ENCODE measurements at regions not wholly inside any gene's neighbourhood (a gene's known extent, or its start where the extent isn't known, plus 50 kb on each side); places are given as distances from the start of the nearest gene placed in this dataset.

DNA sequence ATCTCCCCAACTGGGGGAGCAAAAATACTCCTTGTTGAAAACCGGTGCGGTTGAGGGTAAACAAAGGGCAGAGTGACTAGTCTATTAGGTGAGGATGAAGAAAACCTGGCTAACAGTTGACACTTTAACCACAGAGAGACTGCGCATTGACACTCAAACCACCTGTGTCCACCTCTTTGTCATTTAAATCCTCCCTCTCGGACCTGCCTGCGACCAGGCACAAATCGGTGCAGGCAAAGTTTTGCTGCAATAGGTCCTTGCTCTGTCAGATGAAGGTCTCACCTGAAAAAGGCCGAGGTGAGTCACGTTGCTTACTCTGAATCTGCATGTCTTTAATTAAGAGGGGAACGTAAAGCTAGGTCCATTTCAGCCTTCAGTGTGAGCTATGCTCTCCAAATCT is 494.1 kb upstream of the DPPA4 start:
- no TSS peak for BruUV-seq (replicated peaks)

DNA sequence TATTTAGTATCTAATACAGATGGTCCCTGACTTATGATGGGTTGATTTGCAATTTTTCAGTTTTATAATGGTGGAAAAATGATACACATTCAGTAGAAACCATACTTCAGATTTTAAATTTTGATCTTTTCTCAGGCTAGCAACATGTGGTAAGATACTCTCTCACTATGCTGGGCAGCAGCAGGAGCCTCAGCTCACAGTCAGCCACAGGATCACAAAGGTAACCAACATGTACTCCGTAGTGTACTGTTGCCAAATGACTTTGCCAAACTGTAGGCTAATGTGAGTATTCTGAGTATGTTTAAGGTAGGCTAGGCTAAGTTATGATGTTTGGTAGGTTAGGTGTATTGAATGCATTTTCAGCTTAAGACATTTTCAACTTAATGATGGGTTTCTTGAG is 498.6 kb upstream of the DPPA4 start:
- DNase-seq (ENCODE audit: low read depth, low spot score) (no peak), ATAC-seq (no peak), FAIRE-seq (no peak)
- no peaks in the 10 kb centered on the region for H4K20me1 ChIP-seq (ENCODE audit: control insufficient read depth, insufficient read depth)
- no peaks in the 10 kb centered on the region for H3K9me3 ChIP-seq (replicated peaks; ENCODE audit: control insufficient read depth, insufficient read depth, low read length)
- in situ Hi-C loops (cut with MboI), result no loop called here
- ChIA-PET RAD21 (ENCODE audit: unreplicated experiment) (no interaction called here), SMC1A (ENCODE audit: uncharacterized antibody, unreplicated experiment) (no interaction called here), CTCF (no interaction called here), POLR2A (no interaction called here)
- BruUV-seq (replicated peaks), result no TSS peak
- H3K4me1 ChIP-seq (ENCODE audit: control insufficient read depth, insufficient read depth, low read length), result no peaks in the 10 kb centered on the region
- TF ChIP-seq, protein P1, sequence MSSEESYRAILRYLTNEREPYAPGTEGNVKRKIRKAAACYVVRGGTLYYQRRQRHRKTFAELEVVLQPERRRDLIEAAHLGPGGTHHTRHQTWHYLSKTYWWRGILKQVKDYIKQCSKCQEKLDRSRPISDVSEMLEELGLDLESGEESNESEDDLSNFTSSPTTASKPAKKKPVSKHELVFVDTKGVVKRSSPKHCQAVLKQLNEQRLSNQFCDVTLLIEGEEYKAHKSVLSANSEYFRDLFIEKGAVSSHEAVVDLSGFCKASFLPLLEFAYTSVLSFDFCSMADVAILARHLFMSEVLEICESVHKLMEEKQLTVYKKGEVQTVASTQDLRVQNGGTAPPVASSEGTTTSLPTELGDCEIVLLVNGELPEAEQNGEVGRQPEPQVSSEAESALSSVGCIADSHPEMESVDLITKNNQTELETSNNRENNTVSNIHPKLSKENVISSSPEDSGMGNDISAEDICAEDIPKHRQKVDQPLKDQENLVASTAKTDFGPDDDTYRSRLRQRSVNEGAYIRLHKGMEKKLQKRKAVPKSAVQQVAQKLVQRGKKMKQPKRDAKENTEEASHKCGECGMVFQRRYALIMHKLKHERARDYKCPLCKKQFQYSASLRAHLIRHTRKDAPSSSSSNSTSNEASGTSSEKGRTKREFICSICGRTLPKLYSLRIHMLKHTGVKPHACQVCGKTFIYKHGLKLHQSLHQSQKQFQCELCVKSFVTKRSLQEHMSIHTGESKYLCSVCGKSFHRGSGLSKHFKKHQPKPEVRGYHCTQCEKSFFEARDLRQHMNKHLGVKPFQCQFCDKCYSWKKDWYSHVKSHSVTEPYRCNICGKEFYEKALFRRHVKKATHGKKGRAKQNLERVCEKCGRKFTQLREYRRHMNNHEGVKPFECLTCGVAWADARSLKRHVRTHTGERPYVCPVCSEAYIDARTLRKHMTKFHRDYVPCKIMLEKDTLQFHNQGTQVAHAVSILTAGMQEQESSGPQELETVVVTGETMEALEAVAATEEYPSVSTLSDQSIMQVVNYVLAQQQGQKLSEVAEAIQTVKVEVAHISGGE (CRISPR knock-in tag; IDR thresholded peaks at IDR 0.05), result no peak
- TF ChIP-seq ATF7 (IDR thresholded peaks at IDR 0.05; ENCODE audit: low read depth) (no peak), CHD2 (IDR thresholded peaks at IDR 0.05; ENCODE audit: borderline replicate concordance, low read depth, low read length) (no peak), TBL1XR1 (IDR thresholded peaks at IDR 0.05; ENCODE audit: low read depth, low read length) (no peak), STAT1 (conservative IDR thresholded peaks at IDR 0.05) (no peak), RUNX3 (IDR thresholded peaks at IDR 0.05; ENCODE audit: low read length) (no peak), MYB (IDR thresholded peaks at IDR 0.05; ENCODE audit: borderline replicate concordance, low read depth, low read length) (no peak), EP300 (IDR thresholded peaks at IDR 0.05; ENCODE audit: borderline replicate concordance in 1 of 2, control insufficient read depth in 1 of 2, low read depth in 2 of 2, low read length in 2 of 2) (no peak), ESRRA (IDR thresholded peaks at IDR 0.05; ENCODE audit: low read length) (no peak)
- TF ChIP-seq, protein P2, sequence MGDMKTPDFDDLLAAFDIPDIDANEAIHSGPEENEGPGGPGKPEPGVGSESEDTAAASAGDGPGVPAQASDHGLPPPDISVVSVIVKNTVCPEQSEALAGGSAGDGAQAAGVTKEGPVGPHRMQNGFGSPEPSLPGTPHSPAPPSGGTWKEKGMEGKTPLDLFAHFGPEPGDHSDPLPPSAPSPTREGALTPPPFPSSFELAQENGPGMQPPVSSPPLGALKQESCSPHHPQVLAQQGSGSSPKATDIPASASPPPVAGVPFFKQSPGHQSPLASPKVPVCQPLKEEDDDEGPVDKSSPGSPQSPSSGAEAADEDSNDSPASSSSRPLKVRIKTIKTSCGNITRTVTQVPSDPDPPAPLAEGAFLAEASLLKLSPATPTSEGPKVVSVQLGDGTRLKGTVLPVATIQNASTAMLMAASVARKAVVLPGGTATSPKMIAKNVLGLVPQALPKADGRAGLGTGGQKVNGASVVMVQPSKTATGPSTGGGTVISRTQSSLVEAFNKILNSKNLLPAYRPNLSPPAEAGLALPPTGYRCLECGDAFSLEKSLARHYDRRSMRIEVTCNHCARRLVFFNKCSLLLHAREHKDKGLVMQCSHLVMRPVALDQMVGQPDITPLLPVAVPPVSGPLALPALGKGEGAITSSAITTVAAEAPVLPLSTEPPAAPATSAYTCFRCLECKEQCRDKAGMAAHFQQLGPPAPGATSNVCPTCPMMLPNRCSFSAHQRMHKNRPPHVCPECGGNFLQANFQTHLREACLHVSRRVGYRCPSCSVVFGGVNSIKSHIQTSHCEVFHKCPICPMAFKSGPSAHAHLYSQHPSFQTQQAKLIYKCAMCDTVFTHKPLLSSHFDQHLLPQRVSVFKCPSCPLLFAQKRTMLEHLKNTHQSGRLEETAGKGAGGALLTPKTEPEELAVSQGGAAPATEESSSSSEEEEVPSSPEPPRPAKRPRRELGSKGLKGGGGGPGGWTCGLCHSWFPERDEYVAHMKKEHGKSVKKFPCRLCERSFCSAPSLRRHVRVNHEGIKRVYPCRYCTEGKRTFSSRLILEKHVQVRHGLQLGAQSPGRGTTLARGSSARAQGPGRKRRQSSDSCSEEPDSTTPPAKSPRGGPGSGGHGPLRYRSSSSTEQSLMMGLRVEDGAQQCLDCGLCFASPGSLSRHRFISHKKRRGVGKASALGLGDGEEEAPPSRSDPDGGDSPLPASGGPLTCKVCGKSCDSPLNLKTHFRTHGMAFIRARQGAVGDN (IDR thresholded peaks at IDR 0.05), result no peak
- H3K79me2 ChIP-seq (ENCODE audit: control insufficient read depth, insufficient read depth, low read length), result no peaks in the 10 kb centered on the region
- H3K4me2 ChIP-seq (ENCODE audit: control insufficient read depth, insufficient read depth), result no peak overlapping the region
- no peak overlapping the region for H3K4me3 ChIP-seq
- H2AFZ ChIP-seq (ENCODE audit: control insufficient read depth, low read depth, low read length), result no peak overlapping the region
- no peaks in the 10 kb centered on the region for H3K27me3 ChIP-seq (replicated peaks in 1 of 2; ENCODE audit: control insufficient read depth in 2 of 2, insufficient read depth in 2 of 2, low read length in 1 of 2)
- intact Hi-C loops (cut with micrococcal nuclease; ENCODE audit: unreplicated experiment), result no loop called here
- no peak overlapping the region for H3K9ac ChIP-seq (ENCODE audit: control insufficient read depth, insufficient read depth, low read length)
- no peak overlapping the region for H3K27ac ChIP-seq (ENCODE audit: control insufficient read depth, insufficient read depth)
- H3K36me3 ChIP-seq (ENCODE audit: control insufficient read depth in 2 of 2, insufficient read depth in 2 of 2, low read length in 1 of 2), result no peaks in the 10 kb centered on the region
- WGBS (ENCODE audit: insufficient coverage, insufficient replicate concordance, low lambda C conversion rate, missing lambda C conversion rate), result 0% methylated on average over 1 of the region's 1 CpG

More for the DNA sequence above, 494.1 kb upstream of the DPPA4 start:
- H3K4me3 ChIP-seq, result no peak overlapping the region
- 41% methylated on average over 9 of the region's 9 CpGs for WGBS (ENCODE audit: insufficient coverage, insufficient replicate concordance, low lambda C conversion rate, missing lambda C conversion rate)
- no peak for TF ChIP-seq IKZF2 (IDR thresholded peaks at IDR 0.05)
- no peak for TF ChIP-seq ZSCAN29 (IDR thresholded peaks at IDR 0.05)
- TF ChIP-seq ZNF217 (IDR thresholded peaks at IDR 0.05), result no peak
- no peak for TF ChIP-seq NR2F1 (conservative IDR thresholded peaks at IDR 0.05)
- no peak overlapping the region for H3K27ac ChIP-seq (ENCODE audit: control insufficient read depth, insufficient read depth)
- H3K4me1 ChIP-seq (ENCODE audit: control insufficient read depth, insufficient read depth, low read length), result no peaks in the 10 kb centered on the region
- SMC1A ChIA-PET (ENCODE audit: uncharacterized antibody, unreplicated experiment), result no interaction called here
- DNase-seq (ENCODE audit: low read depth, low spot score) (no peak), ATAC-seq (no peak), FAIRE-seq (no peak)
- RAD21 ChIA-PET (ENCODE audit: unreplicated experiment), result no interaction called here
- no peak overlapping the region for H2AFZ ChIP-seq (ENCODE audit: control insufficient read depth, low read depth, low read length)
- no peaks in the 10 kb centered on the region for H3K27me3 ChIP-seq (replicated peaks in 1 of 2; ENCODE audit: control insufficient read depth in 2 of 2, insufficient read depth in 2 of 2, low read length in 1 of 2)
- no peak overlapping the region for H3K4me2 ChIP-seq (ENCODE audit: control insufficient read depth, insufficient read depth)
- H3K79me2 ChIP-seq (ENCODE audit: control insufficient read depth, insufficient read depth, low read length), result no peaks in the 10 kb centered on the region
- no peaks in the 10 kb centered on the region for H4K20me1 ChIP-seq (ENCODE audit: control insufficient read depth, insufficient read depth)
- H3K9me3 ChIP-seq (replicated peaks; ENCODE audit: control insufficient read depth, insufficient read depth, low read length), result no peaks in the 10 kb centered on the region
- CTCF ChIA-PET, result no interaction called here
- POLR2A ChIA-PET, result no interaction called here
- no peak overlapping the region for H3K9ac ChIP-seq (ENCODE audit: control insufficient read depth, insufficient read depth, low read length)
- in situ Hi-C loops (cut with MboI) (no loop called here), intact Hi-C loops (cut with micrococcal nuclease; ENCODE audit: unreplicated experiment) (no loop called here)
- no peaks in the 10 kb centered on the region for H3K36me3 ChIP-seq (ENCODE audit: control insufficient read depth in 2 of 2, insufficient read depth in 2 of 2, low read length in 1 of 2)

Measured in GM12878 (cell line).